ENCODE measurements at regions not wholly inside any gene's neighbourhood (a gene's known extent, or its start where the extent isn't known, plus 50 kb on each side); places are given as distances from the start of the nearest gene placed in this dataset.

GRCh38 chr5:64110222-64110621 lies 55.4 kb upstream of the RNF180 start:
- TF ChIP-seq, protein P1, sequence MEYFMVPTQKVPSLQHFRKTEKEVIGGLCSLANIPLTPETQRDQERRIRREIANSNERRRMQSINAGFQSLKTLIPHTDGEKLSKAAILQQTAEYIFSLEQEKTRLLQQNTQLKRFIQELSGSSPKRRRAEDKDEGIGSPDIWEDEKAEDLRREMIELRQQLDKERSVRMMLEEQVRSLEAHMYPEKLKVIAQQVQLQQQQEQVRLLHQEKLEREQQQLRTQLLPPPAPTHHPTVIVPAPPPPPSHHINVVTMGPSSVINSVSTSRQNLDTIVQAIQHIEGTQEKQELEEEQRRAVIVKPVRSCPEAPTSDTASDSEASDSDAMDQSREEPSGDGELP (IDR thresholded peaks at IDR 0.05; ENCODE audit: borderline replicate concordance, low read depth): no peak
- TF ChIP-seq ZNF431 (CRISPR knock-in tag; IDR thresholded peaks at IDR 0.05; ENCODE audit: borderline replicate concordance, low read depth) (no peak), ZFP36 (IDR thresholded peaks at IDR 0.05; ENCODE audit: borderline replicate concordance, low read depth, low read length, partially characterized antibody) (no peak), ETV6 (CRISPR knock-in tag; conservative IDR thresholded peaks at IDR 0.05) (no peak), ZNF615 (CRISPR knock-in tag; IDR thresholded peaks at IDR 0.05; ENCODE audit: borderline replicate concordance) (no peak), ZBTB33 (CRISPR knock-in tag; IDR thresholded peaks at IDR 0.05) (no peak)
- TF ChIP-seq, protein P2, sequence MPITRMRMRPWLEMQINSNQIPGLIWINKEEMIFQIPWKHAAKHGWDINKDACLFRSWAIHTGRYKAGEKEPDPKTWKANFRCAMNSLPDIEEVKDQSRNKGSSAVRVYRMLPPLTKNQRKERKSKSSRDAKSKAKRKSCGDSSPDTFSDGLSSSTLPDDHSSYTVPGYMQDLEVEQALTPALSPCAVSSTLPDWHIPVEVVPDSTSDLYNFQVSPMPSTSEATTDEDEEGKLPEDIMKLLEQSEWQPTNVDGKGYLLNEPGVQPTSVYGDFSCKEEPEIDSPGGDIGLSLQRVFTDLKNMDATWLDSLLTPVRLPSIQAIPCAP (CRISPR knock-in tag; IDR thresholded peaks at IDR 0.05; ENCODE audit: low read depth): no peak

Data from HepG2 (cell line).